Naive B cell (primary cell): ENCODE measurements at regions not wholly inside any gene's neighbourhood (a gene's known extent, or its start where the extent isn't known, plus 50 kb on each side); places are given as distances from the start of the nearest gene placed in this dataset.
"Not testable (repeated sequence)": the region's sequence is repeated elsewhere in the genome, so short reads cannot be mapped to it uniquely, and the experiment has no call there.

Experiments
- ATAC-seq, 2 donors: fragments of 150-1000 bp; cut with Tn5 transposase; 2 replicates each; pipeline ENCODE4 v1.10.0; 2021; ENCODE audit warnings: low read depth in 2 of 2, mild to moderate bottlenecking in 2 of 2, moderate library complexity in 2 of 2
- DNase-seq: peaks from one replicate; pipeline ENCODE4 v3.0.0; 2022
- H3K27ac Mint-ChIP-seq, 6 donors: one replicate each; pipeline ENCODE4 v1.8.0; 2020 to 2022; ENCODE audit warnings: mild to moderate bottlenecking in 6 of 6, mixed read lengths in 6 of 6, moderate library complexity in 5 of 6, inconsistent platforms in 2 of 6
- H3K27me3 Mint-ChIP-seq, 3 donors: one replicate each; pipeline ENCODE4 v1.8.0; 2021 to 2022; ENCODE audit warnings: mixed read lengths in 3 of 3, mild to moderate bottlenecking in 1 of 3
- H3K36me3 Mint-ChIP-seq, 2 donors: one replicate each; pipeline ENCODE4 v1.8.0; 2020 to 2022; ENCODE audit warnings: mixed read lengths in 2 of 2, inconsistent platforms in 1 of 2, mild to moderate bottlenecking in 1 of 2
- H3K4me1 Mint-ChIP-seq, 3 donors: one replicate each; pipeline ENCODE4 v1.8.0; 2020 to 2022; ENCODE audit warnings: mixed read lengths in 3 of 3, inconsistent platforms in 1 of 3, mild to moderate bottlenecking in 1 of 3, moderate library complexity in 1 of 3
- H3K4me3 Mint-ChIP-seq, 8 donors: one replicate each; pipeline ENCODE4 v1.8.0; 2020 to 2022; ENCODE audit warnings: mild to moderate bottlenecking in 8 of 8, mixed read lengths in 8 of 8, moderate library complexity in 8 of 8, inconsistent platforms in 2 of 8
- H3K9me3 Mint-ChIP-seq, 7 donors: one replicate each; pipeline ENCODE4 v1.8.0; 2020 to 2022; ENCODE audit warnings: mixed read lengths in 7 of 7, mild to moderate bottlenecking in 5 of 7, inconsistent platforms in 2 of 7, moderate library complexity in 1 of 7

DNA sequence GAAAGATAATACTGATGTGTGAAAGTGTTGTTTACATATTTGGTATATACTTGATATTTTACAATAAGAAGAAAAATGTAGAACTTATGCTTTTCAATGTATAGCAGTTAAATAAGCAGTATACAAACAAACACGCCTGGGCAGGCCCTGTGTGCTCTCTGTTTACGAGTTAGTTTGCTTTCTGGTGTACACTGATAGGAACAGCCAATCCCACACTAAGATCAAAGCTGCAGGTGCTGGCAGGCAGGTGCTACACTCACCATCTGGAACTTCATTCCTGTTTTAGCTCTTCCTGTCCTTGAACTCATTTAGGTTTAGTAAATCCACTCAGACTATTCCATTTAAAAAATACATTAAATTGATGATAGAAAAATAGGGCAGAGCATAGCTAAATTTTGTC, 614.7 kb upstream of the ST8SIA4 start:
- Mint-ChIP-seq H3K27ac (no peak overlapping the region), H3K9me3 (peaks cover 0 to 30% (median 8%) of the 10 kb centered on the region in 7 donors), H3K4me3 (no peak overlapping the region), H3K4me1 (no peaks in the 10 kb centered on the region), H3K27me3 (no peaks in the 10 kb centered on the region), H3K36me3 (no peaks in the 10 kb centered on the region)
- no peak for DNase-seq
- no peak for ATAC-seq

- no peak overlapping the region for H3K4me3 Mint-ChIP-seq
- no peaks in the 10 kb centered on the region for H3K27me3 Mint-ChIP-seq
- no peaks in the 10 kb centered on the region for H3K36me3 Mint-ChIP-seq
- ATAC-seq (no peak), DNase-seq (no peak)
- no peaks in the 10 kb centered on the region for H3K4me1 Mint-ChIP-seq
- H3K27ac Mint-ChIP-seq: no peak overlapping the region
- H3K9me3 Mint-ChIP-seq: peaks cover 0 to 26% (median 8%) of the 10 kb centered on the region in 7 donors
Measured at GRCh38 chr5:101515721-101516120, 612.6 kb upstream of the ST8SIA4 start.

GRCh38 chr5:101505891-101506570, 602.9 kb upstream of the ST8SIA4 start:
- H3K27me3 Mint-ChIP-seq: no peaks in the 10 kb centered on the region
- no peak overlapping the region for H3K4me3 Mint-ChIP-seq
- peaks cover 2 to 33% (median 7%) of the 10 kb centered on the region in 7 donors for H3K9me3 Mint-ChIP-seq
- DNase-seq (no peak), ATAC-seq (no peak)
- no peaks in the 10 kb centered on the region for H3K36me3 Mint-ChIP-seq
- no peak overlapping the region for H3K27ac Mint-ChIP-seq
- no peaks in the 10 kb centered on the region for H3K4me1 Mint-ChIP-seq

- peaks cover 0 to 4% (median 0%) of the 10 kb centered on the region in 7 donors for H3K9me3 Mint-ChIP-seq
- no peak for DNase-seq
- H3K36me3 Mint-ChIP-seq: no peaks in the 10 kb centered on the region
- no peak overlapping the region for H3K4me3 Mint-ChIP-seq
- no peak for ATAC-seq
- H3K4me1 Mint-ChIP-seq: no peaks in the 10 kb centered on the region
- no peaks in the 10 kb centered on the region for H3K27me3 Mint-ChIP-seq
- peak overlapping the region in 1 of 6 donors; percentile 8 for H3K27ac Mint-ChIP-seq
Measured at GRCh38 chr5:101482931-101483330, 579.8 kb upstream of the ST8SIA4 start.

GRCh38 chr5:101473483-101473882, 570.4 kb upstream of the ST8SIA4 start:
- Mint-ChIP-seq H3K27me3 (no peaks in the 10 kb centered on the region), H3K27ac (no peak overlapping the region), H3K4me3 (no peak overlapping the region), H3K9me3 (no peaks in the 10 kb centered on the region), H3K4me1 (no peaks in the 10 kb centered on the region), H3K36me3 (no peaks in the 10 kb centered on the region)
- ATAC-seq (no peak), DNase-seq (no peak)

GRCh38 chr5:101461455-101461854, 558.4 kb upstream of the ST8SIA4 start:
- H3K27ac Mint-ChIP-seq: no peak overlapping the region
- H3K27me3 Mint-ChIP-seq: no peaks in the 10 kb centered on the region
- DNase-seq (no peak), ATAC-seq (no peak)
- H3K36me3 Mint-ChIP-seq: no peaks in the 10 kb centered on the region
- peaks cover 0 to 3% (median 0%) of the 10 kb centered on the region in 7 donors for H3K9me3 Mint-ChIP-seq
- no peak overlapping the region for H3K4me3 Mint-ChIP-seq
- H3K4me1 Mint-ChIP-seq: no peaks in the 10 kb centered on the region

- H3K4me3 Mint-ChIP-seq: no peak overlapping the region
- DNase-seq (no peak), ATAC-seq (no peak)
- no peaks in the 10 kb centered on the region for H3K27me3 Mint-ChIP-seq
- H3K9me3 Mint-ChIP-seq: no peaks in the 10 kb centered on the region
- H3K36me3 Mint-ChIP-seq: no peaks in the 10 kb centered on the region
- H3K4me1 Mint-ChIP-seq: no peaks in the 10 kb centered on the region
- no peak overlapping the region for H3K27ac Mint-ChIP-seq
Measured at GRCh38 chr5:101458587-101458986, 555.5 kb upstream of the ST8SIA4 start.

- DNase-seq (no peak), ATAC-seq (no peak)
- H3K4me1 Mint-ChIP-seq: no peaks in the 10 kb centered on the region
- no peak overlapping the region for H3K27ac Mint-ChIP-seq
- H3K36me3 Mint-ChIP-seq: no peaks in the 10 kb centered on the region
- H3K4me3 Mint-ChIP-seq: no peak overlapping the region
- no peaks in the 10 kb centered on the region for H3K27me3 Mint-ChIP-seq
- no peaks in the 10 kb centered on the region for H3K9me3 Mint-ChIP-seq
Measured at GRCh38 chr5:101455851-101456250, 552.8 kb upstream of the ST8SIA4 start.

DNA sequence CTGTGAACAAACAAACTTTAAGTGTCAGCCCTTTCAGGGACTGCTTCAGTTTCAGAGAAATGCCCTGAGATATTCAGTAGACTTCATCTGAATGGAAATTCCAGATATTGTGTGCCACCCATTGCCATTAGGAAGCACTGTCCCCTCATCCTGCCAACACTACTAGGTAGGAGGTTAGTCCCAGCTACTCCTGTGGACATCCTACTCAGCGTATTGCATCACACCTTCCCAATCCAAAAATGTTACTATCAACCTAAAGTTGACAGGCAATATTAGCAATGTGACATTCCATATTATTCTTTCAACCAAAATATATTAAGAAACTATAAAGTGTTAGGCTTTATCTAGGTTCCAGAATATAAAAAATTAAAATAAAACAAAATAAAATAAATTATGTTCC, 552.0 kb upstream of the ST8SIA4 start:
- ATAC-seq (no peak), DNase-seq (no peak)
- H3K27ac Mint-ChIP-seq: no peak overlapping the region
- no peaks in the 10 kb centered on the region for H3K27me3 Mint-ChIP-seq
- H3K4me1 Mint-ChIP-seq: no peaks in the 10 kb centered on the region
- H3K4me3 Mint-ChIP-seq: no peak overlapping the region
- H3K9me3 Mint-ChIP-seq: no peaks in the 10 kb centered on the region
- no peaks in the 10 kb centered on the region for H3K36me3 Mint-ChIP-seq

GRCh38 chr5:101442281-101442680, 539.2 kb upstream of the ST8SIA4 start:
- DNase-seq, H3K27me3 Mint-ChIP-seq, ATAC-seq, H3K36me3 Mint-ChIP-seq, H3K27ac Mint-ChIP-seq, H3K4me3 Mint-ChIP-seq, H3K4me1 Mint-ChIP-seq: not testable (repeated sequence)
- peaks cover 0 to 13% (median 5%) of the 10 kb centered on the region in 7 donors for H3K9me3 Mint-ChIP-seq

GRCh38 chr5:101440173-101440572, 537.1 kb upstream of the ST8SIA4 start:
- H3K4me3 Mint-ChIP-seq: no peak overlapping the region
- H3K27ac Mint-ChIP-seq: no peak overlapping the region

GRCh38 chr5:101437351-101437750, 534.3 kb upstream of the ST8SIA4 start:
- DNase-seq (no peak), ATAC-seq (no peak)
- Mint-ChIP-seq H3K9me3 (no peaks in the 10 kb centered on the region), H3K36me3 (no peaks in the 10 kb centered on the region), H3K4me3 (no peak overlapping the region), H3K27ac (no peak overlapping the region), H3K27me3 (no peaks in the 10 kb centered on the region), H3K4me1 (no peaks in the 10 kb centered on the region)

More at GRCh38 chr5:101440173-101440572, 537.1 kb upstream of the ST8SIA4 start:
- ATAC-seq (no peak), DNase-seq (no peak)
- Mint-ChIP-seq H3K36me3 (no peaks in the 10 kb centered on the region), H3K4me1 (no peaks in the 10 kb centered on the region), H3K27me3 (no peaks in the 10 kb centered on the region), H3K9me3 (peaks cover 0 to 12% (median 5%) of the 10 kb centered on the region in 7 donors)

- Mint-ChIP-seq H3K4me1 (no peaks in the 10 kb centered on the region), H3K4me3 (no peak overlapping the region), H3K36me3 (no peaks in the 10 kb centered on the region), H3K27me3 (no peaks in the 10 kb centered on the region), H3K9me3 (peaks cover 0 to 2% (median 0%) of the 10 kb centered on the region in 7 donors), H3K27ac (no peak overlapping the region)
- DNase-seq: no peak
- ATAC-seq: no peak
Measured at GRCh38 chr5:101435768-101436167, 532.7 kb upstream of the ST8SIA4 start.

GRCh38 chr5:101431201-101431600, 528.1 kb upstream of the ST8SIA4 start:
- Mint-ChIP-seq H3K36me3 (no peaks in the 10 kb centered on the region), H3K27me3 (no peaks in the 10 kb centered on the region), H3K27ac (peak overlapping the region in 1 of 6 donors; percentile 13), H3K4me1 (no peaks in the 10 kb centered on the region), H3K9me3 (peaks cover 0 to 5% (median 0%) of the 10 kb centered on the region in 7 donors), H3K4me3 (no peak overlapping the region)
- ATAC-seq: no peak
- DNase-seq: no peak

DNA sequence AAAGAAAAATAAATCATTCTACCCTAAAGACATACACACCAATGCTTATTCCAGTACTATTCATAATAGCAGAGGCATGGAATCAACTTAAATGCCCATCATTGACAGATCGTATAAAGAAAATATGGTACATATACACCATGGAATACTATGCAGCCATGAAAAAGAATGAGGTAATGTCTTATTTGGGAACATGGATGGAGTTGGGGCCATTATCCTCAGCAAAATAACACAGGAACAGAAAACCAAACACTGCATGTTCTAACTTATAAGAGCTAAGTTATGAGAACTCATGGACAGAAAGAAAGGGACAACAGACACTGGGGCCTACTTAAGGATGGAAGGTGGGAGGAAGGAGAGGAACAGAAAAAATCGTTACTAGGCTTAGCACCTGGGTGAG, 527.5 kb upstream of the ST8SIA4 start:
- H3K27ac Mint-ChIP-seq: no peak overlapping the region
- DNase-seq (no peak), ATAC-seq (no peak)
- H3K4me3 Mint-ChIP-seq: no peak overlapping the region
- peaks cover 0 to 5% (median 0%) of the 10 kb centered on the region in 7 donors for H3K9me3 Mint-ChIP-seq
- H3K27me3 Mint-ChIP-seq: no peaks in the 10 kb centered on the region
- no peaks in the 10 kb centered on the region for H3K4me1 Mint-ChIP-seq
- no peaks in the 10 kb centered on the region for H3K36me3 Mint-ChIP-seq
